ENCODE measurements at regions not wholly inside any gene's neighbourhood (a gene's known extent, or its start where the extent isn't known, plus 50 kb on each side); places are given as distances from the start of the nearest gene placed in this dataset.
A peak's percentile ranks its signal among the peaks of the same experiment; 100 is the strongest.
"Not testable (repeated sequence)": the region's sequence is repeated elsewhere in the genome, so short reads cannot be mapped to it uniquely, and the experiment has no call there.

DNA sequence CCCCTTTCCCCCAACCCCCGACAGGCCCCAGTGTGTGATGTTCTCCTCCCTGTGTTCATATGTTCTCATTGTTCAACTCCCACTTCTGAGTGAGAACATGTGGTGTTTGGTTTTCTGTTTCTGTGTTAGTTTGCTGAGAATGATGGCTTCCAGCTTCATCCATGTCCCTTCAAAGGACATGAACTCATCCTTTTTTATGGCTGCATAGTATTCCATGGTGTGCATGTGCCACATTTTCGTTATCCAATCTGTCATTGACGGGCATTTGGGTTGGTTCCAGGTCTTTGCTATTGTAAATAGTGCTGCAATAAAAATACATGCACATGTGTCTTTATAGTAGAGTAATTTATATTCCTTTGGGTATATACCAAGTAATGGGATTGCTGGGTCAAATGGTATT, 105.5 kb upstream of the PCED1B start:
- H3K4me3 Mint-ChIP-seq, H3K36me3 Mint-ChIP-seq, H3K27ac Mint-ChIP-seq, H3K4me1 Mint-ChIP-seq, H3K9me3 Mint-ChIP-seq: not testable (repeated sequence)
- H3K27me3 Mint-ChIP-seq = peaks cover 23% of the 10 kb centered on the region

DNA sequence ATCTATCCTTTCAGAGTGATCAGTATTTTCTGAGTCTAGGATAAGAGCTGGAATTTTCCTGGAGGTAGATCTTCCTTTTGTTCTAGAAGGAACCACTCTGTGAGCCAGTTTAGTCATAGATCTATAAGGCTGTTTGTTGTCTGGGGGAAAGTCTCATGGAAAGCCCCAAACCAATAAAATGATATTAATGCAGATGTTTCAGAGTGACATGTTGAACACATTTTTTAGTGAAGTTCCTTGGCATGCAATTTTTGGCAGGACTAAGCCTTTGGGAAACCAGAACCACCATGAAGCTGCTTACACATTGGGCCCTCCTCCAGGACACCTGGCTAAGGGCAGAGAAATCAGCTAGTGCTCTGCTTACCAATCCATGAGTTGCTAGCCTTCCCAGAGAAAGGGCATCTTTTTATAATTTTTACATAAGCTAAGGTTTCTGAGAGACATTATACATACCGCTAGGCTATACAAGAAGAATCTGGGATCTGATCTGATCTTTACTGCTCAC, 101.5 kb upstream of the PCED1B start:
- Mint-ChIP-seq H3K9me3 (peaks cover 0 to 6% (median 5%) of the 10 kb centered on the region in 3 donors), H3K27me3 (peaks cover 20% of the 10 kb centered on the region), H3K4me3 (no peak overlapping the region), H3K4me1 (peaks cover 0 to 2% (median 0%) of the 10 kb centered on the region in 3 donors), H3K36me3 (no peaks in the 10 kb centered on the region), H3K27ac (no peak overlapping the region)

DNA sequence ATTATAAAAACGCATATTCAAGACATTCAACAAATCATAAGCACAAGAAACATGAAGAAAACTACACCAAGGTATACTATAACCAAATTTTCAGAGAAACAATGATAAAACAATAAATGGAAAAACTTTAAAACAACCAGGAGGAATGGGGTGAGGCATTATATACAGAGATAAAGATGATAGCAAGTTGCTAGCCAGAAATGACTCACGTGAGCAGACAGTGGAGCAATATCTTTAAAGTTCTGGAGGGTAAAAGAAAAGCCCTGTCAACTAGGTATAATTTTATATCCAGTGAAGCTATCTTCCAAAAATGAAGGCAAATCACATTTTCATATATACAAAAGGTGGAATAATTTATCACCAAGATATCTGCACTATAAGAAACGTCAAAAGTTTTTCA, 97.8 kb upstream of the PCED1B start:
- H3K4me3 Mint-ChIP-seq = no peak overlapping the region
- H3K36me3 Mint-ChIP-seq = no peaks in the 10 kb centered on the region
- H3K4me1 Mint-ChIP-seq = peaks cover 0 to 3% (median 2%) of the 10 kb centered on the region in 3 donors
- peaks cover 16% of the 10 kb centered on the region for H3K27me3 Mint-ChIP-seq
- H3K27ac Mint-ChIP-seq = no peak overlapping the region
- no peaks in the 10 kb centered on the region for H3K9me3 Mint-ChIP-seq

DNA sequence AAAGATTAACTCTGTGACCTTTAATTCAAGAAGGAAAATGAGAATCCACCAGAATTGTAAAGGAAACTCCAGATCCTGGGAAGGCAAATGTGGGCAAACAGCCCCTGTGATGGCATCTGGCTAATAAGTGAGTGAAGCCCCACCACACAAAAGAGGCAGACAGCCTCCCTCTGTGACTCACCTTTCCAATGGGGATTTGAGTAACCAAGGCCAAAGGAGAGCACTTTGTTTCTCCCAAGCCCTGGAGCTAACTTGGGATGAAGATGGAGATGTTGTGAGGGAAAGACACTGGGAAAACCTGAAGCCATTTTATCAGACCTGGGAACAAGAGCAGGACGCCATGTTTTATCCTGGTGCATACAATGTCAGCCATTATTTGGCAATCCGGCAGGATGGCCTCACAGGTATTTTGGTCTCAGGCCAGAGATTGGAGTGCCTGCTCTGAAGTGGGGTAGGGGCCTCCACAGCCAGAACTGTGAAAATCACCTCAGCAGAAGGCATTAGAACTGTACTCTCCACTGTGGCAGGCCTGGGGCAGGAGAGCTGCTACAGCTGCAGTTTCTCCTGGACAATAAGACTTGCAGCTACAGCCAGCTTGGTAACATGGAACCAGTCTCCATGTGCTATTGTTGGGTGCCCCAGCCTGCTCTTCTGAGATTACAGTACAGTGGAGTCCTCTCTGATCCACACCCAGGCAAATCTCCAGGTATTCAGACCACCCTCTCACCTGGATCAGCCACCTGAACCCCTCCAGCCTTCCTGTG, 96.6 kb upstream of the PCED1B start:
- Mint-ChIP-seq H3K4me3 (no peak overlapping the region), H3K36me3 (no peaks in the 10 kb centered on the region), H3K27ac (no peak overlapping the region), H3K9me3 (no peaks in the 10 kb centered on the region), H3K4me1 (peaks cover 3 to 7% (median 6%) of the 10 kb centered on the region in 3 donors), H3K27me3 (peaks cover 17% of the 10 kb centered on the region)

DNA sequence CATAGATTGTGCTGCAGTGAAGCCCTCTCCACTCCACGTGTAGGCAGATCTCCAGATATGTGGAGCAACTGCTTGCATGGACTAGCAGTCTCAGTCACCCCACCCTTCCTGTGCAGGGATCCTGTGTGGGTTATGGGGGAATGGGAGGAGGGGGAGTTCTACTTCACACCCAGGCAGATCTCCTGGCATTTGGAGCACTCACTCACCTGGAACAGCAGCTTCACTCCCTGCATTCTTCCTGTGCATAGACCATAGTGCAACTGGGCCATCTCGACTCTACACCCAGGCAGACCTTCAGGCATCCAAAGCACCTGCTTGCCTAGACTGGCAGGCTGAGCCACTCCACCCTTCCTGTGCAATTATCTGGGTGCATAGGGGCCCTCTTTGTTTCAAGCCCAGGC, 96.0 kb upstream of the PCED1B start:
- no peak overlapping the region for H3K27ac Mint-ChIP-seq
- H3K4me1 Mint-ChIP-seq = peaks cover 3 to 7% (median 6%) of the 10 kb centered on the region in 3 donors
- no peak overlapping the region for H3K4me3 Mint-ChIP-seq
- H3K9me3 Mint-ChIP-seq = peaks cover 0 to 3% (median 0%) of the 10 kb centered on the region in 3 donors
- H3K27me3 Mint-ChIP-seq = peaks cover 17% of the 10 kb centered on the region
- H3K36me3 Mint-ChIP-seq = no peaks in the 10 kb centered on the region

DNA sequence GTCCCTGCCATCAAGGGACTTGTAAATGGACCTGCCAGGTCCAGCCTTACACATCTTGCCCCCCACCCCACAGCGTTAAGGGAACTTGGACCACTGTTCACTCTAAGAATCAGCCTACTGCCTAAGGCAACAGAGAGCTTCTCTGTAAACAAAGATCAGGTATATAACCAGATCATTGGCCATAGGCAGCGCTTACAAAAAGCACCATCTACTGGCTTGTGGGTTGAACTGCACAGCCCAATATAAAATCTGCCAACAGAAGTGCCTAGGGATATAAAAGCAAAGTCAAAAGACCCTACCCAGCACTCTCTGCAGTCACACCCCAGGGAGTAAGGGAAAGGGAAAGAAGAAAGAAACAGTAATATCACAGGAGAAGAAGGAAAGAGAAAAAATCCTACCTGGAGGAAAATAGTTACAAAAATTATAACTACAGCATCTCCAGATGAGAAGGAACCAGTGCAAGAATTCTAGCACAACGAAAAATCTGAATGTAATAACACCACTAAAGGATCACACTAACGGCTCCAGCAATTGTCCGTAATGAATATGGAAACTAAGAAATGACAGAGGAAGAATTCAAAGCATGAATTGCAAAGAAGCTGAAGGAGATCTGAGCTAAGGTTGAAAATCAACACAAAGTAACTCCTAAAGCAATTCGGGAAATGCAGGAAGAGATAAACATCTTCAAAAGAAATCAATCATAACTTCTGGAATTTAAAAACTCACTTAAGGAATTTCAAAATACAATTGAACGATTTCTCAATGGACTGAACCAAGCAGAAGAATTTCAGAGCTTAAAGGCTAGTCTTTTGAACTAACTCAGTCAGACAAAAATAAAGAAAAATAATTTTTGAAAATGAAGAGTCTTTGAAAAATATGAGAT, 95.2 kb upstream of the PCED1B start:
- Mint-ChIP-seq H3K4me3 (no peak overlapping the region), H3K27me3 (peaks cover 15% of the 10 kb centered on the region), H3K36me3 (no peaks in the 10 kb centered on the region), H3K27ac (no peak overlapping the region), H3K9me3 (peaks cover 0 to 4% (median 0%) of the 10 kb centered on the region in 3 donors), H3K4me1 (peaks cover 3 to 6% (median 5%) of the 10 kb centered on the region in 3 donors)

DNA sequence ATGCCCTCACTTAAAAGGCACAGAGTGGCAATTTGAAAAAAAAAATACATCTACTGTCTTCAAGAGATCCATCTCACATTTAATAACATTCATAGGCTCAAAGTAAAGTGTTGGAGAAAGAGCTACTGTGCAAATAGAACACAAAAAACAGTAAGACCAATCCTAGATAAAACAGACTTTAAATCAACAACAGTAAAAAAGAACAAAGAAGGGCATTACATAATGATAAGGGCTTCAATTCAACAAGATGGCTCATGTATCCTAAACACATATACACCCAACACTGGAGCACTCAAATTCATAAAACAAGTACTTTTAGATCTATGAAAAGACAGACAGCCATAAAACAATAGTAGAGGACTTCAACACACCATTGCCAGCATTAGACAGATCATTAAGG, 93.6 kb upstream of the PCED1B start:
- Mint-ChIP-seq H3K4me3 (peak overlapping the region in 1 of 4 donors; percentile 15), H3K9me3 (peaks cover 7 to 18% (median 9%) of the 10 kb centered on the region in 3 donors), H3K4me1 (peaks cover 3 to 6% (median 5%) of the 10 kb centered on the region in 3 donors), H3K36me3 (no peaks in the 10 kb centered on the region), H3K27ac (no peak overlapping the region), H3K27me3 (peaks cover 15% of the 10 kb centered on the region)

DNA sequence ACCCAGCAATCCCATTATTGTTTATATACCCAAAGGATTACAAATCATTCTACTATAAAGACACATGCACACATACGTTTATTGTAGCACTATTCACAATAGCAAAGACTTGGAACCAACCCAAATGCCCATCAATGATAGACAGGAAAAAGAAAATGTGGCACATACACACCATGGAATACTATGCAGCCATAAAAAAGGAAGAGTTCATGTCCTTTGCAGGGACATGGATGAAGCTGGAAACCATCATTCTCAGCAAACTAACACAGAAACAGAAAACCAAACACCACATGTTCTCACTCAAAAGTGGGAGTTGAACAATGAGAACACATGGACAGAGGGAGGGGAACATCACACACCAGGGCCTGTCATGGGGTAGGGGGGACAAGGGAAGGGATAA, 91.3 kb upstream of the PCED1B start:
- H3K27me3 Mint-ChIP-seq = peaks cover 15% of the 10 kb centered on the region
- not testable (repeated sequence) for H3K4me1 Mint-ChIP-seq, H3K27ac Mint-ChIP-seq, H3K36me3 Mint-ChIP-seq, H3K4me3 Mint-ChIP-seq
- H3K9me3 Mint-ChIP-seq = peaks cover 7 to 24% (median 16%) of the 10 kb centered on the region in 3 donors

DNA sequence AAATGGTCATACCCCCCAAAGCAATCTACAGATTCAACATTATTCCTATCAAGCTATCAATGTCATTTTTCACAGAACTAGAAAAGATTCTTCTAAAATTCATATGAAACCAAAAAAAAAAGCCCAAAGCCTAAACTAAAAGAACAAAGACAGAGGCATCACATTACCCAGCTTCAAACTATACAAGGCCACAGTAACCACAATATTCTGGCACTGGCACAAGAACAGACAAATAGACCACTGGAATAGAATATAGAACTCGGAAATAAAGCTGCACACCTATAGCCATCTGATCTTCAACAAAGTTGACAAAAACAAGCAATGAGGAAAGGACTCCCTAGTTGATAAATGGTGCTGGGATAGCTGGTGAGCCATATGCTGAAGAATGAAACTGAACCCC, 89.2 kb upstream of the PCED1B start:
- H3K4me3 Mint-ChIP-seq = no peak overlapping the region
- H3K27me3 Mint-ChIP-seq = peaks cover 6% of the 10 kb centered on the region
- H3K9me3 Mint-ChIP-seq = peaks cover 7 to 24% (median 16%) of the 10 kb centered on the region in 3 donors
- no peaks in the 10 kb centered on the region for H3K36me3 Mint-ChIP-seq
- H3K27ac Mint-ChIP-seq = peak overlapping the region in 1 of 3 donors; percentile 56
- peaks cover 3 to 6% (median 5%) of the 10 kb centered on the region in 3 donors for H3K4me1 Mint-ChIP-seq

DNA sequence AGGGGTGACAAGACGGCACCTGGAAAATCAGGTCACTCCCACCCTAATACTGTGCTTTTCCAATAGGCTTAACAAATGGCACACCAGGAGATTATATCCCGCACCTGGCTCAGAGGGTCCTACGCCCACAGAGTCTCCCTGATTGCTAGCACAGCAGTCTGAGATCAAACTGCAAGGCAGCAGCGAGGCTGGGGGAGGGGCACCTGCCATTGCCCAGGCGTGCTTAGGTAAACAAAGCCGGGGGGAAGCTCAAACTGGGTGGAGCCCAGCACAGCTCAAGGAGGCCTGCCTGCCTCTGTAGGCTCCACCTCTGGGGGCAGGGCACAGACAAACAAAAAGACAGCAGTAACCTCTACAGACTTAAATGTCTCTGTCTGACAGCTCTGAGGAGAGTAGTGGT, 87.4 kb upstream of the PCED1B start:
- H3K27me3 Mint-ChIP-seq, H3K36me3 Mint-ChIP-seq, H3K27ac Mint-ChIP-seq, H3K4me1 Mint-ChIP-seq, H3K4me3 Mint-ChIP-seq: not testable (repeated sequence)
- H3K9me3 Mint-ChIP-seq = peaks cover 7 to 24% (median 16%) of the 10 kb centered on the region in 3 donors

DNA sequence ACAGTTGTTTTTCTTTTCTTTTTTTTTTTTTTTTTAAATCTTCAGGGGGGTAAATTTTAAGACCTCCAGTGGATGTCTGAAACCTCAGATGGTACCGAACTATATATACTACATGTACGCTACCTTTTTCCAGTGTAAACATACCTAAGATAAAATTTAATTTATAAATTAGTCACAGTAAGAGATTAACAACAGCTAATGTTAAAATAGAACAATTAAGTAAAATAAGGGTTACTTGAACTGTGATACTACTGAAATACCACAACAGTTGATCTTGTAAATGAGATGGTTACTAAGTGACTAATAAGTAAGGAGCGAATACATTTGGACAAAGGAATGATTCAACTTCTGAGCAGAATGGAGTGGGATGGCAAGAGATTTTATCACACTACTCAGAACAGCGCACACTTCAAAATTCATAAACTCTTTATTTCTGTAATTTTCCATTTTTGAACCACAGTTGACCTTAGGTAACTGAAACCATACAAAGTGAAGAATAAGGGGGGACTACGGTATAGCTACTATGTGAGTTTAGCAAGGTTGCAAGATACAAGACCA, 80.5 kb upstream of the PCED1B start:
- H3K9me3 Mint-ChIP-seq = peaks cover 0 to 2% (median 0%) of the 10 kb centered on the region in 3 donors
- no peaks in the 10 kb centered on the region for H3K4me1 Mint-ChIP-seq
- no peaks in the 10 kb centered on the region for H3K36me3 Mint-ChIP-seq
- peaks cover 2% of the 10 kb centered on the region for H3K27me3 Mint-ChIP-seq
- no peak overlapping the region for H3K4me3 Mint-ChIP-seq
- no peak overlapping the region for H3K27ac Mint-ChIP-seq

DNA sequence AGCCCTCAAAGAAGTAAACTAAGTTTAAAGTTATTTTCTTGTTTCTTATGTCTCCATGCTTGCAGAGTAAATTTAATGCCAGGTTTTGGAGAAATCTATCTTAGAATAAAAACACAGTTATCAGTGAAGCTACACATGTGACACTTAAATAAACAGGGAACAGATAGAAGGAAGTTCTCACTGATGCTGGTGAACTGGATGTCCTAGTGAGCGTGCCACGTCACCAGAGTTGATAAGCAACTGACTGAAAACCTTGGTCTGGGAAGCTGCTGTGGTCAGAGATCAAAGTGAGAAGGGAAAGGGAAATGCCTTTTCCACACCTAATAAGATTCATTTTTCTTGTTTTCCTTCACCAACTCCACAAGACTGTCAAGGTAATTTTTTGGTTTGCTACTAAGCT, 74.8 kb upstream of the PCED1B start:
- no peak overlapping the region for H3K27ac Mint-ChIP-seq
- H3K4me3 Mint-ChIP-seq = no peak overlapping the region
- no peaks in the 10 kb centered on the region for H3K4me1 Mint-ChIP-seq
- no peaks in the 10 kb centered on the region for H3K36me3 Mint-ChIP-seq
- H3K9me3 Mint-ChIP-seq = peaks cover 0 to 3% (median 3%) of the 10 kb centered on the region in 3 donors
- H3K27me3 Mint-ChIP-seq = peaks cover 8% of the 10 kb centered on the region

DNA sequence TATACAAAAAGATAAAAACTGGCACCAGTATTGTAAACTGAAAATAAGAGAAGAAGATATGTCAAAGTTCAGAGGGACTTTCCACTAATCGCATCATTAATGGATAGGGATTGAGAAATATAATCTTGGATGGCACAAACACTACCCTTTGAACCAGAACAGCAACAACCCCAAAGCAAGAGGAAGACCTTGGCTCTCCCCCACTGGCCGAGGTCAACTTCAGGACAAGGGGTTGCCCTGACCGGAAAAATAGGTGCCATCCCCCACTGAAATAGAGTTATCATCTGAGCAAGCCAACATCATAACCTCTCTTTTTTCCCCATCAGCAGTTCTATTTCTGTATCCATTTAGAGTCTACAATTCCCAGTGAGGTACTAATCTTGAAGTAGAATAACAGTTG, 72.4 kb upstream of the PCED1B start:
- H3K4me1 Mint-ChIP-seq = no peaks in the 10 kb centered on the region
- H3K4me3 Mint-ChIP-seq = peak overlapping the region in 1 of 4 donors; percentile 19
- H3K36me3 Mint-ChIP-seq = peaks cover 2% of the 10 kb centered on the region
- H3K27me3 Mint-ChIP-seq = peaks cover 9% of the 10 kb centered on the region
- H3K27ac Mint-ChIP-seq = no peak overlapping the region
- H3K9me3 Mint-ChIP-seq = peaks cover 0 to 3% (median 3%) of the 10 kb centered on the region in 3 donors

DNA sequence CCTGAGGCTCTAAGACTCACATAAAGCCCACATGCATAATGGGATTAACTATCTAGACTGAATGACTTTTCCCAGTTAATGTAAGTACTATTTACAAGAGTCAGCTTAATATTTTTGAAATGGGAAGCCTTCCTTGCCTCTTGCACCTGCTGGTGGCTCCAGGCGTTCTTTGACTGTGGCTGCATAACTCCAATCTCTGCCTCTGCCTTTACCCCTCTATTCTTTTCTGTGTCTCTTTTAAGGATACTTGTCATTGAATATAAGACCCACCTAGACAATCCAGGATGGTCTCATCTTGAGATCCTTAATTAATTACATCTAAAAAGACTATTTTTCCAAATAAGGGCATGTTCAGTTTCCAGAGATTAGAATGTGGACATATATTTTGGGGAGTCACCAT, 66.9 kb upstream of the PCED1B start:
- peaks cover 1 to 8% (median 3%) of the 10 kb centered on the region in 3 donors for H3K4me1 Mint-ChIP-seq

DNA sequence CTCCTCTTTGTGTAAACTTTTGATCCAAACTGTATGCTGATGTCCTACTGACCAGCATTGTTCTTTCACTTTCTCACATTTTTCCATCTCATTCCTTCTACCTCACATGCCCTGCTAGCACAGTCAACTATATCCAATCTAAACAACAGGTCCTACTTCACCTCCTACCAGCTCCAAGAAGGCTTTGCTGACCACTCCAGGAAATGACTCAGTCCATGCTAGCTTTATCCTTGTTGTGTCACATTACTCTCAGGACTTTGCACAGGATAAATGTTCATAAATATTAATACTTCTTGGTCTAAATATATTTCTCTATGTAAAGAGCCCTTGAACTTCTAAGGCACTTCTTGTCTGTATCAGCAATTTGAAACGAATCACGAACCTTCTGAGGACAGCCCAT, 64.9 kb upstream of the PCED1B start:
- H3K27ac Mint-ChIP-seq = no peak overlapping the region

More for the DNA sequence above, 66.9 kb upstream of the PCED1B start:
- H3K9me3 Mint-ChIP-seq = peaks cover 0 to 3% (median 0%) of the 10 kb centered on the region in 3 donors
- H3K36me3 Mint-ChIP-seq = peaks cover 2% of the 10 kb centered on the region
- peaks cover 9% of the 10 kb centered on the region for H3K27me3 Mint-ChIP-seq
- no peak overlapping the region for H3K27ac Mint-ChIP-seq
- H3K4me3 Mint-ChIP-seq = peak overlapping the region in 1 of 4 donors; percentile 20

More for the DNA sequence above, 64.9 kb upstream of the PCED1B start:
- peaks cover 6% of the 10 kb centered on the region for H3K36me3 Mint-ChIP-seq
- no peak overlapping the region for H3K4me3 Mint-ChIP-seq
- H3K4me1 Mint-ChIP-seq = peaks cover 3 to 8% (median 3%) of the 10 kb centered on the region in 3 donors
- peaks cover 7% of the 10 kb centered on the region for H3K27me3 Mint-ChIP-seq
- no peaks in the 10 kb centered on the region for H3K9me3 Mint-ChIP-seq

Data from IgD-negative memory B cell (primary cell).